Natural killer cell treated with Interleukin-12 subunit alpha and Interleukin-12 subunit beta and Interleukin-15 and Interleukin-18, amount 100 ng/mL, for 72 hours (primary cell): ENCODE measurements at regions not wholly inside any gene's neighbourhood (a gene's known extent, or its start where the extent isn't known, plus 50 kb on each side); places are given as distances from the start of the nearest gene placed in this dataset.

Experiments
- ATAC-seq, 2 donors: fragments of 150-1000 bp; cut with Tn5 transposase in 1 of 2; sonication (Bioruptor Pico), chemical (Tn5 transposase) in 1 of 2; 2 replicates each; pipeline ENCODE4 v1.10.0; 2021
- DNase-seq: peaks from one replicate; pipeline ENCODE4 v3.0.0; 2022; ENCODE audit warnings: low spot score
- H3K27ac Mint-ChIP-seq, 2 donors: 1 replicate in 1 of 2; 2 replicates in 1 of 2; pipeline ENCODE4 v1.8.0; 2022; ENCODE audit warnings: mixed read lengths in 2 of 2, mild to moderate bottlenecking in 1 of 2, moderate library complexity in 1 of 2
- H3K27me3 Mint-ChIP-seq, 2 donors: 1 replicate in 1 of 2; 2 replicates in 1 of 2; pipeline ENCODE4 v1.8.0; 2022; ENCODE audit warnings: mixed read lengths in 2 of 2
- H3K36me3 Mint-ChIP-seq: one replicate; pipeline ENCODE4 v1.8.0; 2022; ENCODE audit warnings: mixed read lengths
- H3K4me1 Mint-ChIP-seq, 2 donors: 1 replicate in 1 of 2; 2 replicates in 1 of 2; pipeline ENCODE4 v1.8.0; 2022; ENCODE audit warnings: low read depth in 2 of 2, mixed read lengths in 2 of 2, mild to moderate bottlenecking in 1 of 2
- H3K4me3 Mint-ChIP-seq: one replicate; pipeline ENCODE4 v1.8.0; 2022; ENCODE audit warnings: mixed read lengths
- H3K9me3 Mint-ChIP-seq: 2 replicates; pipeline ENCODE4 v1.8.0; 2022; ENCODE audit warnings: mixed read lengths

DNA sequence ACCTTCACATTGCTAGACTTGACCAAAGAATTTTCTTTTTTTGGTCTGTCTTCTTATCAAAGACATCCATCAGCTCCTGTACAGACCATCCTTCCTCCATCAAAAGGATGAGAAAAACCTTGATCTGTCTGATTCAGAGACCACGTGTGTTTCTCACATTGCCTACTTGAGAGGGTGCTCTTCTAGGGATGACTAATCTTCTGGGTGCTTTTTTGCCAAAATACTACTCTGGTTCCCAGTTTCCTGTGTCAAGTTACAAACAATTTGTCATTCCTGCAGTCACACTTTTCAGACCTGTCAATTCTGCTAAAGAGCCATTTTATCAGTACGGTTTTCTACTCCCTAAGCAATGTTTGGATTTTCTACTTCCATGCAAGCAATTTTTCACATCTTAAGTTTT is 492.2 kb downstream of the CDH11 start:
- Mint-ChIP-seq H3K4me1 (no peaks in the 10 kb centered on the region), H3K4me3 (no peak overlapping the region), H3K27me3 (no peaks in the 10 kb centered on the region), H3K9me3 (peaks cover 19% of the 10 kb centered on the region), H3K36me3 (no peaks in the 10 kb centered on the region), H3K27ac (no peak overlapping the region)
- no peak for ATAC-seq
- no peak for DNase-seq

DNA sequence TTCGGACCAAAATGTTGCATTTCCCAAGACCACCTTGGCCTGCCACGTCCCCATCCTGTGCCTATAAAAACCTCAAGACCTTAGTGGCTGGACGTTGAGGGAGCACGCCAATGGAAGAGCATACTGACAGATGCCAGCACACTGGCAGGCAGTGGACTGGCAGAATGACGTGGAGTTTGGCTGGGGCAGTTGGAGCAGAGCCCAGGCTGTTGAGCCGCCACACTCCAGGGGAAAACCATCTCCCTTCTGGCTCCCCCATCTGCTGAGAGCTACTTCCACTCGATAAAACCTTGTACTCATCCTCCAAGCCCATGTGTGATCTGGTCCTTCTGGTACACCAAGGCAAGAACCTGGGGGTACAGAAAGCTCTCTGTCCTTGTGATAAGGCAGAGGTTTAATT is 494.1 kb downstream of the CDH11 start:
- Mint-ChIP-seq H3K4me3 (no peak overlapping the region), H3K4me1 (no peaks in the 10 kb centered on the region), H3K27me3 (no peaks in the 10 kb centered on the region), H3K36me3 (no peaks in the 10 kb centered on the region), H3K9me3 (peaks cover 18% of the 10 kb centered on the region), H3K27ac (no peak overlapping the region)
- ATAC-seq (no peak), DNase-seq (no peak)

DNA sequence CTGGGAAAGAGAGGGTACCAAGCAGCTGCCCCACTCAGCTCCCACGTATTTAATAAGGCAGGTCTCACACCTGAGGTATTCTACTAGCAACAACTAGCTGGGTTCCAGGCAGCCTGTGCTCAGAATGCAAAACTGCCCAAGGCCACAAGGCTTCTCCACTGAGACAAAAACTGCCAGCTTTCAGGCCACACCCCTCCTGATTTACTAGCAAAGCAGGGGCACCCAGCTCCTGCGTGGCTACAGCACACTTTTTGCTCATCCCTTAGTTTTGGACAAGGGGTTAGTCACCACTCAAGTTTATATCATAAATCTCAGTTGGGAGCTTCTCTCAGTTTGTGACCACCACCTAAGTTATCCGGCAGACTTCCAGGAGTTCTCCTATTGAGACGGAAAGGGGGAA is 494.6 kb downstream of the CDH11 start:
- peaks cover 20% of the 10 kb centered on the region for H3K9me3 Mint-ChIP-seq
- ATAC-seq, result no peak
- H3K27ac Mint-ChIP-seq, result no peak overlapping the region

DNA sequence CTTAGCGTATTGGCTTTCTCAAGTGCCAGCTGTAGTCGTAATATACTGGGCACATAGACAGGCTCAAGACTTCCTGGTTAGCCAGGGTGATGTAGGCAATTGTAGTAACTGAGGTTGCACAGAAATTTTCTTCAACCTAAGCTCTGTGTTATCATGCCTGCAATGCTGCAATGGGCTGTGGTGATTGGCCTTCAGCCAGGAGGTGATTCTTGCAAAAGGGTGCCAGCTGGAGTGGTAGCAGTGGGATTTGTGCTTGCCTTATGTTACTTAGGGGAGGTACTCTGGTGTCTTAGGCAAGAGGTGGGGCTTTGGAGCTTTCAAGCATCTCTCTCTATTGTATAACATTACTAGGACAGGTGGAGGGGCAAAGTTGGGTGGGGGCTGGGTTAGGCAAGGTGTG is 495.1 kb downstream of the CDH11 start:
- H3K4me1 Mint-ChIP-seq, result no peaks in the 10 kb centered on the region
- no peak overlapping the region for H3K4me3 Mint-ChIP-seq
- H3K36me3 Mint-ChIP-seq, result peaks cover 6% of the 10 kb centered on the region
- H3K27me3 Mint-ChIP-seq, result no peaks in the 10 kb centered on the region
- DNase-seq (no peak), ATAC-seq (no peak)
- H3K27ac Mint-ChIP-seq, result no peak overlapping the region
- H3K9me3 Mint-ChIP-seq, result peaks cover 22% of the 10 kb centered on the region

More for the DNA sequence above, 494.6 kb downstream of the CDH11 start:
- no peaks in the 10 kb centered on the region for H3K27me3 Mint-ChIP-seq
- H3K4me1 Mint-ChIP-seq, result no peaks in the 10 kb centered on the region
- peaks cover 4% of the 10 kb centered on the region for H3K36me3 Mint-ChIP-seq
- no peak for DNase-seq
- H3K4me3 Mint-ChIP-seq, result no peak overlapping the region

DNA sequence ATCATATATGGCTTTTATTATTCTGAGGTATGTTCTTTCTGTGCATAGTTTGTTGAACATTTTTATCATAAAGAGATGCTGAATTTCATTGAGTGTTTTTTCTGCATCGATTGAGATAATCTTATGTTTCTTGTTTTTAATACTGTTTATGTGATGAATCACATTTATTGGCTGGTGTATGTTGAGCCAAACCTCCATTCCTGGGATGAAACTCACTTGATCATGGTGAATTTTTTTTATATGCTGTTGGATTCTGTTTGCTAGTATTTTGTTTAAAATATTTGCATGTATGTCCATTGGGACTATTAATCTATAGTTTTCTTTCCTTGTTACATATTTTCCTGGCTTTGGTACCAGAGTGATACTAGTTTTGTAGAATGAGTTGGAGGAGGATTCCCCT is 500.2 kb downstream of the CDH11 start:
- Mint-ChIP-seq H3K27me3 (no peaks in the 10 kb centered on the region), H3K36me3 (peaks cover 15% of the 10 kb centered on the region), H3K27ac (no peak overlapping the region), H3K4me1 (no peaks in the 10 kb centered on the region), H3K9me3 (peaks cover 17% of the 10 kb centered on the region), H3K4me3 (no peak overlapping the region)
- ATAC-seq, result no peak
- DNase-seq, result no peak

DNA sequence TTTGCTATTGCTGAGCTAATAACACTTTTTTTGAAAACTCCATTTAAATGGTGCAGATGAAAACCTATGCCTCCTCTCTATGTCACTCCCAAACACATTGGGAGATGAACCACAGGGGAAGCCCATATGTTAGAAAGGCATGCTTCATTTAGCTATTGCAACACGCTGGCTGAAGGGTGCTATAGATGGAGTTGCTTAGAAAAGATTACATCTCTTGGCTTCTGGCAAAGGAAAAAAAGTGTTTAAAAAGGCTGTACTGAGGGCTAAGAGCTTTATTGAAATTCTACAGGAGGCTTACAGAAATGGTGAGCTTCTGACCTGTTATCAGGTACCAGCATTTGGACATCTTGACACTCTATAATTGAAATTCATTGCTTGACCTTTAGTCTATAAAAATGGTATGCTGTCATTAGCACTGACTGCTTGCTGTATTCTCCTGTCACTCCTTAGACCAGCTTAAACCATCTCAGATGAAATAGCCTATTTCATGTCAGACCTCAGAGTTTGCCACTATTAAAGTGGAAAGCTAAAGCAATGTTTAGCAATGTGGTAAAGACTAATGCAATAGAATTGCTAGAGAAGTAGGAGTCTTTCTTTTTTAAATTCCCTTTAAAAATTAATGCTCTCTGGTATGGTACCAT is 503.9 kb downstream of the CDH11 start:
- peaks cover 29% of the 10 kb centered on the region for H3K36me3 Mint-ChIP-seq
- H3K27ac Mint-ChIP-seq, result no peak overlapping the region
- no peak overlapping the region for H3K4me3 Mint-ChIP-seq
- no peaks in the 10 kb centered on the region for H3K27me3 Mint-ChIP-seq
- no peaks in the 10 kb centered on the region for H3K4me1 Mint-ChIP-seq
- DNase-seq (no peak), ATAC-seq (no peak)
- peaks cover 26% of the 10 kb centered on the region for H3K9me3 Mint-ChIP-seq

DNA sequence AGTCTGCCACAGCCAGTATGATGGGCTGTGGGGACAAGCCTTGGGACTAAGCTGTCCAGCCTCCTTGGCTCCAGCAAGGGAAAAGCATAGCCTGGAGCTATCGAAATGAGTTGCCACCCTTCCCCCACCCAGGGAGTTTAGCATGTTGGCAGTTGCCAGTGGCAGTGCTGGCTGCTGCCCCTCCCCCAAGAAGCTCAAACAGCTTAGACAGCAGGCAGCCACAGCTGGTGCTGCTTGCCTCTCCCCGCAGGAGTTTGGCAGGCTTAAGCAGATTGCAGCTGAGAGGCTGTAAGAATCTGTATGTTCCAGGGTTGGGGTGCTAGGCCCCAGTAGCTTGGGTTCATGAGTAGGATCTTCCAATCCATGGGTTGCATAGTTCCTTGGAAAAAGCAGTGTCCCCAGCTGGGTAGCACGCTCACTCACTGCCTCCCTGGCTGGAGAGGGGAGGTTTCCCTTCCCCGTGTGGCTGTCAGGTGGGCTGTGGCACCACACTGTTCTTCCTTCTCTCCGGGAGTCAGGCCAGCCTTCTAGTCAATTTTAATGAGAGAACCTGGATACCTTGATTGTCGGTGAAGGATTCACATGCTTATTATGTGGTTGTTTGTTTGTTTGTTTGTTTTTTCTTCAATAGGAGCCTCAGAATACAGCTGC is 506.1 kb downstream of the CDH11 start:
- H3K4me1 Mint-ChIP-seq, result no peaks in the 10 kb centered on the region
- DNase-seq, result no peak
- no peak overlapping the region for H3K27ac Mint-ChIP-seq
- no peak overlapping the region for H3K4me3 Mint-ChIP-seq
- ATAC-seq, result no peak
- peaks cover 26% of the 10 kb centered on the region for H3K36me3 Mint-ChIP-seq
- H3K27me3 Mint-ChIP-seq, result no peaks in the 10 kb centered on the region
- peaks cover 25% of the 10 kb centered on the region for H3K9me3 Mint-ChIP-seq

DNA sequence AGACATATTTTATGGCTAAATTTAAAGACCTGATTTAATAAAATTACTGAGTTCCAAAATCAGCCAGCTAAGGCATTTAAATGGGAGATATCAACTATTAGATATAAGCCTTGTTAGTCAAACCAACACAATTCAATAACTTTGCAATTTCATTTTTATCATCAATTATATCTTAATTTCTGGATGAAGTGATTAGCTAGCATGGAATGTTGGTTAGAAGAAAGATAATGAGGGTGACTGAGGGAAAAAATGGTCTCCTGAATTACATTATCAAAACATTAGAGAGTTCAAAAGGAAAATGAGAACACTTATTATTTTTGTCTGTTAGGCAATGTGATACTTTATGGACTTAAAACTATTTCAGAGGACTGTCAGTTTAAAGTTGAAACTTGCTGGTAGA is 525.7 kb downstream of the CDH11 start:
- peaks cover 14% of the 10 kb centered on the region for H3K9me3 Mint-ChIP-seq
- ATAC-seq, result no peak
- no peaks in the 10 kb centered on the region for H3K4me1 Mint-ChIP-seq
- no peak overlapping the region for H3K27ac Mint-ChIP-seq
- H3K36me3 Mint-ChIP-seq, result no peaks in the 10 kb centered on the region
- H3K27me3 Mint-ChIP-seq, result no peaks in the 10 kb centered on the region
- DNase-seq, result no peak
- H3K4me3 Mint-ChIP-seq, result no peak overlapping the region

DNA sequence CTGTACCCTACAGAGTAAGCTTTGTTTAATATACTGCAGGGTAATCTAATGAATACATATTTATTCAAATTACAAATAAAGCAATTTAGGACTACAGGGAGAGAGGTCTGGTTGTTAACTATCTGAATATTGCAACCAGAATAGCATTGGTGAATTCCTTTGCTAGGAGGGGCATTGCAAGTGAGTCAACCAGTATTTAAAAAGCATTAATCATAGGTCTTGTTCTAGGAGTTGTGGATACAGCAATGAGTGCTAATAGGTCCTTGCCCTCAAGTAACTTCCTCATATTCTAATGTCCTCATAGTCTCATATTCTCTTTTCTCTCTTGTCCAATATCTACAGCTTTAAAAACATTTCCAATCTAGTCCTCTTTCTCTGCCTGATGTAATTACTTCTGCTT is 531.4 kb downstream of the CDH11 start:
- H3K9me3 Mint-ChIP-seq, result peaks cover 23% of the 10 kb centered on the region
- no peaks in the 10 kb centered on the region for H3K4me1 Mint-ChIP-seq
- peaks cover 5% of the 10 kb centered on the region for H3K36me3 Mint-ChIP-seq
- H3K27ac Mint-ChIP-seq, result no peak overlapping the region
- H3K27me3 Mint-ChIP-seq, result no peaks in the 10 kb centered on the region
- ATAC-seq (no peak), DNase-seq (no peak)
- no peak overlapping the region for H3K4me3 Mint-ChIP-seq

DNA sequence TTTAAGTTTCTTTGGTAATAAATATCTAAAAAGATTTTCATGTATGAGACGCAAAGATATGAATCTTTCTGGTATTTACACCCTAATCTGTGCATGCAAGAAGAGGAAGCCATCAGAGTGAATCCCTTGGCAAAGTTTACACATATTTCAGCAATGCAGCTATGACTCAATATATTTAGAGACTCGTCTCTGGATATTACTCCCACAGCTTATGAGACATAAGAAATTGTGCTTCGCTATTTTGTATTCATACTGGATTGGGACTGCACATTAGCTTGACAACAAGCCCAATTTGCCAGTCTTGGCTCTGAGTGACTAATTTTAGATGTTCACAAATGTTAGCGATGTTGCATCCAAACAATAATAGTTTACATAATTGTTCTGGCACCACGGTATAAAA is 532.0 kb downstream of the CDH11 start:
- no peaks in the 10 kb centered on the region for H3K4me1 Mint-ChIP-seq

DNA sequence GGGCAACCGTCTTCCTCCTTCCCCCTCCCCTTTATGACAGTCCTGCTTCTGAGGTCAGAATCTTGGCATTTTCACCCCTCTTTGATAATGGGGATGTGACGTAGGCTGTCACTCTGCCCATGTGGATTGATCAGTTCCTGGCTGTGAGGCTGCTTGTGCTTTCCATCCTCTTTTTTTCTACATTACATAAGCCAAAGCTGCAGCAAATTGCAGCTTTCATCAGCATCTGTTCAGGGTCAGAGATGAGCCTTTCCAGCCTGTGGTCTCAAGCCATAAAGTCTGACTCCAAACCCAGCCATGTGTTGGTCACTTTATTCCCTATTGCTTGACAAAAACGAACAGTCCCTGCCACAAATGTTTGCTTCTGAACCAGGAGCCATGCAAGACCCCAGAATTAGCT is 535.1 kb downstream of the CDH11 start:
- Mint-ChIP-seq H3K36me3 (peaks cover 5% of the 10 kb centered on the region), H3K27ac (no peak overlapping the region), H3K4me3 (no peak overlapping the region), H3K4me1 (no peaks in the 10 kb centered on the region), H3K9me3 (peaks cover 15% of the 10 kb centered on the region), H3K27me3 (no peaks in the 10 kb centered on the region)
- ATAC-seq, result no peak
- DNase-seq, result no peak

More for the DNA sequence above, 532.0 kb downstream of the CDH11 start:
- DNase-seq (no peak), ATAC-seq (no peak)
- no peaks in the 10 kb centered on the region for H3K27me3 Mint-ChIP-seq
- H3K36me3 Mint-ChIP-seq, result peaks cover 5% of the 10 kb centered on the region
- no peak overlapping the region for H3K27ac Mint-ChIP-seq
- peaks cover 23% of the 10 kb centered on the region for H3K9me3 Mint-ChIP-seq
- no peak overlapping the region for H3K4me3 Mint-ChIP-seq

DNA sequence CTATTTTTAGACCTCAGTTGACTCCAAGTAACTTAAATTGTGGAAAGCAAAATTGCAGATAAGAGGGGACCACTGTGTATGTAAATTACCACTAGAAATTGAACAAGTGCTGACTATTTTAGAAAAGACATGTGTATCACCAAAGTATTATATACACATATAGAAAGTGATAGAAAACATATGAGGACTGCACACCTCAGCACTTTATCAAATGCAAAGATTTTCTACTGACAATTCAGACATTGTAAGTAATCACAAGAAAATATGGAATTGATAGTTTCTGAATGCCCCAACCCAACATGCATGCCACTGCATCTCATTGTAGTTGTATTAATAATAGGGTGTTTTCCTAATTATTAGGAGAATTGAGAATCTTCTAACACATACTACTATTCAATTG is 536.5 kb downstream of the CDH11 start:
- no peak for ATAC-seq

DNA sequence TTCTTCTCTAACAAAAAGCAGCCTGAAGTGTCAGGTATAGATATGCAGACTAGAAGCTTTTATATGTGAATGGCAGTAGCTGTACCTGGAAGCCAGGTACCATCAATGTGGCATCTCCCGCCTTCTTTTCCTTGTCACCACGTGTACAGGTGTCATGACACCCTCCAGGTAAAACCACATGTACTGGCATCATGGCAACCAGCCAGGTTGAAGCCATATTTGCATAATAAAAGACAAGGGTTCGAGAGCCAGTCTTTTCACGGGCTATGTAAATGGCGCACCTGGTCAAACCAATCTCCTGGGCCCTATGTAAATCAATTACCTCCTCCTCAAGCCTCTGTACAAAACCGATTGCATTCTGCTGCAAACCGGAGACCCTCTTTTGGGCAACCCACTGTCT is 541.3 kb downstream of the CDH11 start:
- Mint-ChIP-seq H3K27ac (no peak overlapping the region), H3K4me3 (no peak overlapping the region), H3K27me3 (no peaks in the 10 kb centered on the region), H3K36me3 (no peaks in the 10 kb centered on the region), H3K4me1 (no peaks in the 10 kb centered on the region), H3K9me3 (peaks cover 7% of the 10 kb centered on the region)
- DNase-seq (no peak), ATAC-seq (no peak)

More for the DNA sequence above, 536.5 kb downstream of the CDH11 start:
- Mint-ChIP-seq H3K9me3 (peaks cover 16% of the 10 kb centered on the region), H3K36me3 (peaks cover 5% of the 10 kb centered on the region), H3K4me1 (no peaks in the 10 kb centered on the region), H3K27me3 (no peaks in the 10 kb centered on the region), H3K4me3 (no peak overlapping the region), H3K27ac (no peak overlapping the region)
- no peak for DNase-seq

DNA sequence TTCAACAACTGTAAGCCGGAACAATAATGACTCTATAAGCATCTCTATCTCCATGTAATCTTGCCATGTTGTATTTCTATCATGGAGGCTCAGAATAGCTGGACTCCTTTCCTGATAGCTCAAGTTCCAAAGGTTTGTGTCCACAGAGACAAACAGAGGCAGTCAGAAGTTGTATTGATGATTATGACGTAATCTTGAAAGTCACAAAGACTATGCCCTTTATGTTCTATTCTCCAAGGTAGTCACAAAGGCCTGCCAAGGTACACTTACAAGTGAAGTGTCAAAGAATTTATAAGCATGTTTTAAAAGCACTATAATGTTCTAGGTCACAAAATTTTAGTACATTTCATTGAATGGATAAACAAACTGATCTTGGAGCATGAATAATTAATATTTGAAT is 542.2 kb downstream of the CDH11 start:
- no peaks in the 10 kb centered on the region for H3K4me1 Mint-ChIP-seq
- H3K4me3 Mint-ChIP-seq, result no peak overlapping the region
- peaks cover 7% of the 10 kb centered on the region for H3K9me3 Mint-ChIP-seq
- H3K27me3 Mint-ChIP-seq, result no peaks in the 10 kb centered on the region
- no peaks in the 10 kb centered on the region for H3K36me3 Mint-ChIP-seq
- ATAC-seq (no peak), DNase-seq (no peak)
- no peak overlapping the region for H3K27ac Mint-ChIP-seq

DNA sequence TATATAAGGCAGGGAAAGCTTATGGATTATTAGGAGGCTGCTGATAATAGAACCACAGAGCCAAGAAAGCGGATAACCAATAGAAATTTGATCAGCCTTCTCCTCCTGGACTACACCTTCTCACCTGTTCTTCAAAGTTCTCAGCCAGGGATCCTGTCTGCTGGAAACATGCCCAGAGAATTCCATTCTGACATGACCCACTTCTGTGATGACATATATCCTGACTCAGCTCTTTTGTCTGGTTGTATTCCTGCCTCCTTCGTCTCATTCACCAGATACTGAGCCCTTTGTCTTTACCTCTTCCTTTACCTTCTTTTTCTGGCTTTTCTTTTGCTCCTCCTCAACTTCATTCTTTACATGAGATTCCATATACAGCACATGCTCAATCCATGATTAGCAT is 576.1 kb downstream of the CDH11 start:
- no peak overlapping the region for H3K4me3 Mint-ChIP-seq
- DNase-seq, result no peak
- peaks cover 21% of the 10 kb centered on the region for H3K9me3 Mint-ChIP-seq
- H3K4me1 Mint-ChIP-seq, result no peaks in the 10 kb centered on the region
- H3K27me3 Mint-ChIP-seq, result no peaks in the 10 kb centered on the region
- peaks cover 5% of the 10 kb centered on the region for H3K36me3 Mint-ChIP-seq
- H3K27ac Mint-ChIP-seq, result no peak overlapping the region
- ATAC-seq, result no peak
